Naive thymus-derived CD4-positive, alpha-beta T cell (primary cell): ENCODE measurements at regions not wholly inside any gene's neighbourhood (a gene's known extent, or its start where the extent isn't known, plus 50 kb on each side); places are given as distances from the start of the nearest gene placed in this dataset.

Experiments used
- ATAC-seq: fragments of 150-1000 bp; cut with Tn5 transposase; 2 replicates; pipeline ENCODE4 v1.10.0; 2021; ENCODE audit warnings: mild to moderate bottlenecking, moderate library complexity
- CTCF ChIA-PET: fragments of 350-600 bp; sonication (Branson Sonifier 250); formaldehyde crosslinking; loops from one replicate; lab custom pipeline; 2021; ENCODE audit warnings: antibody characterized with exemption; lab: Charles Lee
- POLR2A ChIA-PET: fragments of 350-600 bp; sonication (Branson Sonifier 250); formaldehyde crosslinking; loops from one replicate; lab custom pipeline; 2021; ENCODE audit warnings: antibody characterized with exemption, inconsistent platforms; lab: Charles Lee
- DNase-seq, 9 donors: peaks; one replicate each; pipeline versions ENCODE4 v3.0.0 to v3.0.0-alpha.2; 2020 to 2022; ENCODE audit warnings: mixed read lengths in 1 of 9
- H3K27ac ChIP-seq: one replicate; pipeline ENCODE4 v1.7.0; 2013; ENCODE audit warnings: mild to moderate bottlenecking, low read depth, low read length, moderate library complexity
- H3K27me3 ChIP-seq, 2 donors: one replicate each; pipeline ENCODE4 v1.7.0; 2013; ENCODE audit warnings: low read length in 2 of 2, mild to moderate bottlenecking in 2 of 2, moderate library complexity in 2 of 2; ENCODE audit not compliant: control insufficient read depth in 2 of 2, insufficient read depth in 2 of 2
- H3K36me3 ChIP-seq, 3 experiments: 1 replicate in 2 of 3; 2 replicates in 1 of 3; pipeline ENCODE4 v1.7.0; 2013; ENCODE audit warnings: low read length in 3 of 3, mild to moderate bottlenecking in 3 of 3, moderate library complexity in 1 of 3; ENCODE audit not compliant: insufficient read depth in 3 of 3, control insufficient read depth in 2 of 3
- H3K4me1 ChIP-seq, 2 donors: one replicate each; pipeline ENCODE4 v1.7.0; 2013; ENCODE audit warnings: low read length in 2 of 2, mild to moderate bottlenecking in 2 of 2, moderate library complexity in 1 of 2; ENCODE audit not compliant: control insufficient read depth in 2 of 2, insufficient read depth in 2 of 2
- H3K4me3 ChIP-seq: 2 replicates; pipeline ENCODE4 v1.7.0; 2013; ENCODE audit warnings: mild to moderate bottlenecking, low read length
- H3K9me3 ChIP-seq, 3 experiments: 1 replicate in 2 of 3; 2 replicates in 1 of 3; pipeline ENCODE4 v1.7.0; 2013; ENCODE audit warnings: low read length in 3 of 3; ENCODE audit not compliant: control insufficient read depth in 2 of 3
- H3K27ac Mint-ChIP-seq, 9 donors: one replicate each; pipeline ENCODE4 v1.8.0; 2020 to 2022; ENCODE audit warnings: mixed read lengths in 9 of 9, mild to moderate bottlenecking in 8 of 9, moderate library complexity in 5 of 9, inconsistent platforms in 2 of 9
- H3K27me3 Mint-ChIP-seq, 5 donors: one replicate each; pipeline ENCODE4 v1.8.0; 2021 to 2022; ENCODE audit warnings: mixed read lengths in 5 of 5, mild to moderate bottlenecking in 1 of 5
- H3K36me3 Mint-ChIP-seq, 5 donors: one replicate each; pipeline ENCODE4 v1.8.0; 2020 to 2022; ENCODE audit warnings: mixed read lengths in 5 of 5, mild to moderate bottlenecking in 3 of 5, inconsistent platforms in 1 of 5
- H3K4me1 Mint-ChIP-seq, 7 donors: one replicate each; pipeline ENCODE4 v1.8.0; 2020 to 2022; ENCODE audit warnings: mixed read lengths in 7 of 7, mild to moderate bottlenecking in 3 of 7, inconsistent platforms in 1 of 7
- H3K4me3 Mint-ChIP-seq, 10 donors: one replicate each; pipeline ENCODE4 v1.8.0; 2020 to 2022; ENCODE audit warnings: mild to moderate bottlenecking in 10 of 10, mixed read lengths in 10 of 10, moderate library complexity in 6 of 10, inconsistent platforms in 2 of 10
- H3K9me3 Mint-ChIP-seq, 11 donors: one replicate each; pipeline ENCODE4 v1.8.0; 2020 to 2022; ENCODE audit warnings: mixed read lengths in 11 of 11, mild to moderate bottlenecking in 4 of 11, inconsistent platforms in 1 of 11, moderate library complexity in 1 of 11
- intact Hi-C, 2 donors: fragments of 100-400 bp; cut with micrococcal nuclease; formaldehyde crosslinking; loops; one replicate each; pipeline ENCODE4 v1.15.1; 2023

GRCh38 chr11:69392104-69392653 lies 89.3 kb upstream of the LINC01488 start:
- H3K27ac ChIP-seq, result no peak overlapping the region
- Mint-ChIP-seq H3K27me3 (peaks cover 0 to 3% (median 0%) of the 10 kb centered on the region in 5 donors), H3K27ac (no peak overlapping the region), H3K36me3 (peaks cover 0 to 9% (median 1%) of the 10 kb centered on the region in 5 donors), H3K4me3 (no peak overlapping the region), H3K9me3 (peaks cover 6 to 30% (median 16%) of the 10 kb centered on the region in 11 donors), H3K4me1 (peaks cover 0 to 6% (median 0%) of the 10 kb centered on the region in 7 donors)
- ChIA-PET POLR2A (no interaction called here), CTCF (no interaction called here)
- H3K4me3 ChIP-seq, result no peak overlapping the region
- no peaks in the 10 kb centered on the region for H3K27me3 ChIP-seq
- peaks cover 0 to 11% (median 4%) of the 10 kb centered on the region in 3 experiments for H3K9me3 ChIP-seq
- no peak for DNase-seq
- no peaks in the 10 kb centered on the region for H3K4me1 ChIP-seq
- no peaks in the 10 kb centered on the region for H3K36me3 ChIP-seq
- ATAC-seq, result no peak
- intact Hi-C loops, result no loop called here

DNA sequence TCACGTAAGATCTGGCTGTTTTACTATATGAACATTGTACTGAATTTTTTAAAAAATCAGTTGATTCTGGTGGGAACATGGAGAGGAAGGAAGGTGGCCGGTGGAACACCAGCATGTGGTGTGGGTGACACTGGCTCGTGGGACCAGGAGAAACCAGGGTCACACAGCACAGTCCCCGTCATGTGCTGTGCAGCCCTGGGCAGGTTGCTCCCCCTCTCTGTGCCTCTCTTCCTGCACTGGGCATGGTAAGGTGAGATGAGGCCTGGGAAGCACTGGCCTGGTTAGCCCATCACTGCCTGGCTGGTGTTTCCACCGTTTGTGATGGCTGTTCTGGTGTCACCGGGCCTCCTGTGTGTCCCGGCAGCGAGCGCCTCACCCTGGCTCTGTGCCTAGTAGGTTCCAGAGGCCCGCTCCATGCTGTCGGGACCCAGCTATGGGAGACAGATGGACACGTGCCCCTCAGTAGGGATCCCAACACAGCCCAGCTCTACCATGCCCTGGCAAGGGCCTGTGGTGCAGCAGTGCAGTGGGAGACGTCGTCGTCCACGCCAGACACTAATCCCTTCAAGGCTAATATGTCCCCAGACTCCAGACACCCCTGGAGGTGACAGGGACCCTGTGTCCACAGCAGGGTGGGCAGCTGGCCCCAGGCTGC lies 88.2 kb upstream of the LINC01488 start:
- no peaks in the 10 kb centered on the region for H3K4me1 ChIP-seq
- peaks cover 0 to 18% (median 11%) of the 10 kb centered on the region in 11 donors for H3K9me3 Mint-ChIP-seq
- peaks cover 0 to under 1% (median 0%) of the 10 kb centered on the region in 7 donors for H3K4me1 Mint-ChIP-seq
- H3K36me3 Mint-ChIP-seq, result peaks cover 0 to 4% (median 0%) of the 10 kb centered on the region in 5 donors
- no peaks in the 10 kb centered on the region for H3K36me3 ChIP-seq
- H3K4me3 Mint-ChIP-seq, result no peak overlapping the region
- no peak overlapping the region for H3K27ac Mint-ChIP-seq
- no peaks in the 10 kb centered on the region for H3K27me3 ChIP-seq
- peaks cover 0 to 5% (median 0%) of the 10 kb centered on the region in 5 donors for H3K27me3 Mint-ChIP-seq
- ChIA-PET CTCF (no interaction called here), POLR2A (no interaction called here)
- no peak overlapping the region for H3K4me3 ChIP-seq
- no peak overlapping the region for H3K27ac ChIP-seq
- DNase-seq (no peak), ATAC-seq (no peak)
- peaks cover 0 to 9% (median 2%) of the 10 kb centered on the region in 3 experiments for H3K9me3 ChIP-seq
- intact Hi-C loops, result no loop called here

GRCh38 chr11:69393865-69394233 lies 87.6 kb upstream of the LINC01488 start:
- no peak overlapping the region for H3K4me3 Mint-ChIP-seq
- peaks cover 0 to 4% (median 0%) of the 10 kb centered on the region in 7 donors for H3K4me1 Mint-ChIP-seq
- H3K36me3 Mint-ChIP-seq, result no peaks in the 10 kb centered on the region
- ChIA-PET CTCF (no interaction called here), POLR2A (no interaction called here)
- DNase-seq, result no peak
- no peak overlapping the region for H3K4me3 ChIP-seq
- H3K27me3 Mint-ChIP-seq, result peaks cover 0 to 6% (median 0%) of the 10 kb centered on the region in 5 donors
- no peak overlapping the region for H3K27ac Mint-ChIP-seq
- no peaks in the 10 kb centered on the region for H3K4me1 ChIP-seq
- H3K27ac ChIP-seq, result no peak overlapping the region
- H3K9me3 ChIP-seq, result peaks cover 0 to 4% (median 0%) of the 10 kb centered on the region in 3 experiments
- ATAC-seq, result no peak
- no peaks in the 10 kb centered on the region for H3K27me3 ChIP-seq
- H3K9me3 Mint-ChIP-seq, result peaks cover 0 to 13% (median 5%) of the 10 kb centered on the region in 11 donors
- H3K36me3 ChIP-seq, result no peaks in the 10 kb centered on the region
- intact Hi-C loops, result no loop called here

DNA sequence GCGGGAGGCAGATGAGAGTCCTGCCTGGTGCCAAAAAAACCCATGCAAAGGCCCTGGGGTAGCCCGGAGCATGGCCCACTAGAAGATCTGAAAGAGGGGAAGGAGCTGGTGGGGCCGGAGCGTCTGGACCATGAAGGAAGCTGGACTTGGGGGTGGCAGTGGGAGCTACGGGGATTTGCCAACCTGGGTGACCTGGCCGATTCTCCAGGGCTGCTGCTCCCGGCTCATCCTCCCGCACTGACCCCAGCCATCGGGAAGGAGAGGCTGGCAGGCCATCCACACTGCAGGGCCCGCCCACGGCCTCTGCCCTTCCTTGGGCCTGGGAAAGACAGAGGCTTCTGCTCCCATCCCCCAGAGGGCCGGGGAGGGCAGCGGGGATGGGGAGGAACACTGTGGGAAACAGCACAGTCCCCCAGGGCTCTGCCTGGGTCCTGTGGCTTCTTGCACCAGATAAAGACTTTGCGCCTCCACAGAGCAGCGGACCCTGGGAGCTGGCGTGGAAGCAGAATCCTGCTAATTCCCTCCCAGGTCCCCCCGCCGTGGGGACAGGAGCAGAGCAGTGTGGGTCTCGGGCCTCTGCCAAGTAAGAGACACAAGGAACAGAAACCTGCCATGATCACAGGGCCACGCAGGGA lies 87.1 kb upstream of the LINC01488 start:
- Mint-ChIP-seq H3K27me3 (peaks cover 0 to 6% (median 0%) of the 10 kb centered on the region in 5 donors), H3K4me1 (peaks cover 0 to 4% (median 0%) of the 10 kb centered on the region in 7 donors), H3K4me3 (no peak overlapping the region), H3K36me3 (no peaks in the 10 kb centered on the region), H3K9me3 (peaks cover 0 to 8% (median 1%) of the 10 kb centered on the region in 11 donors), H3K27ac (no peak overlapping the region)
- ATAC-seq (no peak), DNase-seq (no peak)
- Histone ChIP-seq H3K27me3 (no peaks in the 10 kb centered on the region), H3K4me1 (no peaks in the 10 kb centered on the region), H3K9me3 (no peaks in the 10 kb centered on the region), H3K27ac (no peak overlapping the region), H3K4me3 (no peak overlapping the region), H3K36me3 (no peaks in the 10 kb centered on the region)
- ChIA-PET POLR2A (no interaction called here), CTCF (no interaction called here)
- intact Hi-C loops, result no loop called here

GRCh38 chr11:69394869-69395246 lies 86.6 kb upstream of the LINC01488 start:
- Histone ChIP-seq H3K27ac (no peak overlapping the region), H3K4me1 (no peaks in the 10 kb centered on the region), H3K9me3 (no peaks in the 10 kb centered on the region), H3K4me3 (no peak overlapping the region), H3K36me3 (no peaks in the 10 kb centered on the region), H3K27me3 (no peaks in the 10 kb centered on the region)
- DNase-seq (no peak), ATAC-seq (no peak)
- CTCF ChIA-PET, result no interaction called here
- Mint-ChIP-seq H3K27ac (no peak overlapping the region), H3K27me3 (peaks cover 0 to 6% (median 0%) of the 10 kb centered on the region in 5 donors), H3K4me3 (no peak overlapping the region), H3K9me3 (peaks cover 0 to 7% (median 0%) of the 10 kb centered on the region in 11 donors), H3K36me3 (peaks cover 0 to 2% (median 0%) of the 10 kb centered on the region in 5 donors), H3K4me1 (peaks cover 0 to 4% (median 0%) of the 10 kb centered on the region in 7 donors)
- intact Hi-C loops, result no loop called here
- POLR2A ChIA-PET, result no interaction called here

GRCh38 chr11:69395287-69395686 lies 86.2 kb upstream of the LINC01488 start:
- H3K27me3 ChIP-seq, result no peaks in the 10 kb centered on the region
- no peaks in the 10 kb centered on the region for H3K36me3 ChIP-seq
- H3K4me1 ChIP-seq, result no peaks in the 10 kb centered on the region
- no peak overlapping the region for H3K4me3 ChIP-seq
- H3K27me3 Mint-ChIP-seq, result peaks cover 0 to 6% (median 0%) of the 10 kb centered on the region in 5 donors
- CTCF ChIA-PET, result no interaction called here
- ATAC-seq (no peak), DNase-seq (no peak)
- no peak overlapping the region for H3K27ac ChIP-seq
- POLR2A ChIA-PET, result no interaction called here
- H3K9me3 Mint-ChIP-seq, result peaks cover 0 to 8% (median 2%) of the 10 kb centered on the region in 11 donors
- no peak overlapping the region for H3K27ac Mint-ChIP-seq
- H3K36me3 Mint-ChIP-seq, result peaks cover 0 to 3% (median 0%) of the 10 kb centered on the region in 5 donors
- H3K9me3 ChIP-seq, result no peaks in the 10 kb centered on the region
- intact Hi-C loops, result no loop called here
- H3K4me1 Mint-ChIP-seq, result peaks cover 0 to 4% (median 0%) of the 10 kb centered on the region in 7 donors
- no peak overlapping the region for H3K4me3 Mint-ChIP-seq
